ENCODE measurements at regions not wholly inside any gene's neighbourhood (a gene's known extent, or its start where the extent isn't known, plus 50 kb on each side); places are given as distances from the start of the nearest gene placed in this dataset.

DNA sequence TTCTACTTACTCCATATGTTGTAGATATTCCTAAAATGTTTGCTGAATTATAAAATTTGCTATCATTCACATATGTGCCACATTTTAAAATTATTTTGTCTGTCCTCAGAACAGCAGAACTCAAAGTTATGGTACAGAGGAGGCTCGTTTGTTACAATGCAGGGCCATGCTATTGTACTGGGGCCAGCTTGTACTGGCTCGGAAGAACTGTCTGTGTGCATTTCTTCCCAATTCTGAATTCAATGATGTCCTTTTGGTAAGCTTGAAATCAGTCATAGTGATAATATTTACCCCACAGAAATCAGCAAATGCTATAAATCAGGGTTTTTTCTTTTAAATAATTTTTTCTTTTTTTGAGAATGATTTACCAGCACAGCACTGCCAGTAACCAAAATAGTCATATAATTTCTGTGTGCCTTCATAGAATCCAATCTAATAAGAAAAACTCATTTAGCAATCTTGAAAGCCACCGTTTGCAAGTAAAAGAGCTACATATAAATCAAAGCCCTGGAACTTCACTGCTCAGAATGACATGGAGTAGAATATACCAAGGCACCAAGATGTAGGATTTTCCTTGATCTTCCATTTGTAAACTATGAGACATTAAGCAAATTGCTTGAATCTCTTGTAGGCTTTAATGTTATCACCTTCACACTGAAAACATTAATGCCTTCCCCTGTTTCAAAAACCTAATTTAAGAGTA lies 90.7 kb upstream of the EPHA4 start:
- 71% methylated on average over 3 of the region's 3 CpGs for WGBS
- H3K27me3 ChIP-seq (replicated peaks; ENCODE audit: insufficient read depth) = no peaks in the 10 kb centered on the region
- no peaks in the 10 kb centered on the region for H3K4me1 ChIP-seq (replicated peaks)
- no peak overlapping the region for H3K4me3 ChIP-seq
- no peak for DNase-seq (ENCODE audit: low spot score)
- intact Hi-C loops (cut with DNase I) = no loop called here
- H3K9me3 ChIP-seq = no peaks in the 10 kb centered on the region
- TF ChIP-seq POLR2AphosphoS5 (IDR thresholded peaks at IDR 0.05) = no peak
- TF ChIP-seq, protein P1, sequence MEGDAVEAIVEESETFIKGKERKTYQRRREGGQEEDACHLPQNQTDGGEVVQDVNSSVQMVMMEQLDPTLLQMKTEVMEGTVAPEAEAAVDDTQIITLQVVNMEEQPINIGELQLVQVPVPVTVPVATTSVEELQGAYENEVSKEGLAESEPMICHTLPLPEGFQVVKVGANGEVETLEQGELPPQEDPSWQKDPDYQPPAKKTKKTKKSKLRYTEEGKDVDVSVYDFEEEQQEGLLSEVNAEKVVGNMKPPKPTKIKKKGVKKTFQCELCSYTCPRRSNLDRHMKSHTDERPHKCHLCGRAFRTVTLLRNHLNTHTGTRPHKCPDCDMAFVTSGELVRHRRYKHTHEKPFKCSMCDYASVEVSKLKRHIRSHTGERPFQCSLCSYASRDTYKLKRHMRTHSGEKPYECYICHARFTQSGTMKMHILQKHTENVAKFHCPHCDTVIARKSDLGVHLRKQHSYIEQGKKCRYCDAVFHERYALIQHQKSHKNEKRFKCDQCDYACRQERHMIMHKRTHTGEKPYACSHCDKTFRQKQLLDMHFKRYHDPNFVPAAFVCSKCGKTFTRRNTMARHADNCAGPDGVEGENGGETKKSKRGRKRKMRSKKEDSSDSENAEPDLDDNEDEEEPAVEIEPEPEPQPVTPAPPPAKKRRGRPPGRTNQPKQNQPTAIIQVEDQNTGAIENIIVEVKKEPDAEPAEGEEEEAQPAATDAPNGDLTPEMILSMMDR (IDR thresholded peaks at IDR 0.05) = no peak
- no peak for TF ChIP-seq POLR2A (IDR thresholded peaks at IDR 0.05)
- H3K27ac ChIP-seq = no peak overlapping the region
- no peaks in the 10 kb centered on the region for H3K36me3 ChIP-seq

DNA sequence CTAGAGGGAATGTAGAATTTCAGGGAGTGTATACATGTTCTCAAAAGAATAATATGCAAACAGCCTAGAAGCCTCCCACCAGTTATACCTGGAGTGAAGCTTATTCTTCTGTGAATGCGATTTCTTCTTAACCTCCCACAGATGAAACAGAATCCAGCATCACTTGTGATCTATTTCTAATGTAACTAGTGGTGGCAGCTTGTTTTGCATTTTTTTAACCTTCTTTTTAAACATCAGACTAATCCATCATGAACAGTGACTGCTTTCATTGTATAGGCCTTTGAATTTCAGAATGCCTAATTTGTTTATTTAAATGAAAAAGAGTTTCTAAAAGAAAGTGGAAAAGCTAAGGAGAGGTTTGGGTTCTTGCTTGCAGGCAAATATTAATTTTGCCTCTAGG lies 85.7 kb upstream of the EPHA4 start:
- Histone ChIP-seq H3K27ac (no peak overlapping the region), H3K36me3 (no peaks in the 10 kb centered on the region), H3K9me3 (no peaks in the 10 kb centered on the region), H3K27me3 (replicated peaks; ENCODE audit: insufficient read depth) (no peaks in the 10 kb centered on the region), H3K4me1 (replicated peaks) (no peaks in the 10 kb centered on the region), H3K4me3 (no peak overlapping the region)
- WGBS = 61% methylated on average over 1 of the region's 1 CpG
- DNase-seq (ENCODE audit: low spot score) = no peak
- TF ChIP-seq, protein P1 (IDR thresholded peaks at IDR 0.05) = no peak
- no peak for TF ChIP-seq POLR2AphosphoS5 (IDR thresholded peaks at IDR 0.05)
- TF ChIP-seq POLR2A (IDR thresholded peaks at IDR 0.05) = no peak
- intact Hi-C loops (cut with DNase I) = no loop called here

DNA sequence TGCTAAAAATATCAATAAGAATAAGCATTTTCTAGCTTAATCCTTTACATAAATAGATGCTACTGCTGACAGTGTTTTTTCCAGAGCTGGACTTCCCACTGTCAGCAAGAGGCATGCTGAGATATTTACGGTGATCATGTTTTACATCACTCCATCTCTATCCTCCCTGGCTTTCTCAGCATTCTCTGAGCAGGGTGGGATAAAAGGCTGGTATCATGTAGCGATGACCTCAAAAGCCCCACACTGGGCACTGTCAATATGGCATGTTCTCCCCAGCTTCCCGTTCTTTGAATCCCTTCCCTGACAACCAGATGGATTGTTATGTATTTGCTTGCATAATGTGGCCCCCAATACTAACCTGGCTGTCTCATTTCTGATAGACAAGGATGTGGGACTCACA lies 83.2 kb upstream of the EPHA4 start:
- TF ChIP-seq POLR2A (IDR thresholded peaks at IDR 0.05) = no peak
- TF ChIP-seq POLR2AphosphoS5 (IDR thresholded peaks at IDR 0.05) = no peak
- TF ChIP-seq, protein P1 (IDR thresholded peaks at IDR 0.05) = no peak
- 81% methylated on average over 3 of the region's 3 CpGs for WGBS
- no peak overlapping the region for H3K4me3 ChIP-seq
- H3K9me3 ChIP-seq = no peaks in the 10 kb centered on the region
- intact Hi-C loops (cut with DNase I) = no loop called here
- H3K27ac ChIP-seq = no peak overlapping the region
- no peak for DNase-seq (ENCODE audit: low spot score)
- no peaks in the 10 kb centered on the region for H3K36me3 ChIP-seq
- no peaks in the 10 kb centered on the region for H3K27me3 ChIP-seq (replicated peaks; ENCODE audit: insufficient read depth)
- no peaks in the 10 kb centered on the region for H3K4me1 ChIP-seq (replicated peaks)

DNA sequence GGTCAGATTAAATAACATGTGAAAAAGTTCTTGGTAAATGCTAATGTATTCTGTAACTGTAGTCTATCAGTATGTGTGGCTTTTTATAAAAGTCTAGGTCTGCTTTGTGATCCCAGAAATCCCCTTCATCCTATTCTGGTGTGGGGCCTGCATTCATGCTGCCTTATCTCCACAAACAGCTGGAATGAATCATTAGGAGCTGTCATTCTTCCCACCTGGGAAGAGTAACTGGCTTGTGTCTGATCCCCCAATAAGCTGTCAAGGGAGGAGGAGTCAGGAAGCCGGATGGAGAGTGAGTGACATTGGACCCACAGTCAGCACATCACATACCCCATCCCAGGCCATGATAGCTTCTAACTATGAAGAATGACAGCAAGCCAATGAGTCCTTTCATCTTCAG lies 81.1 kb upstream of the EPHA4 start:
- intact Hi-C loops (cut with DNase I) = no loop called here
- H3K4me1 ChIP-seq (replicated peaks) = no peaks in the 10 kb centered on the region
- TF ChIP-seq POLR2AphosphoS5 (IDR thresholded peaks at IDR 0.05) = no peak
- no peak for TF ChIP-seq POLR2A (IDR thresholded peaks at IDR 0.05)
- TF ChIP-seq, protein P1 (IDR thresholded peaks at IDR 0.05) = no peak
- no peak overlapping the region for H3K4me3 ChIP-seq
- no peak for DNase-seq (ENCODE audit: low spot score)
- no peaks in the 10 kb centered on the region for H3K27me3 ChIP-seq (replicated peaks; ENCODE audit: insufficient read depth)
- H3K36me3 ChIP-seq = no peaks in the 10 kb centered on the region
- no peak overlapping the region for H3K27ac ChIP-seq
- no peaks in the 10 kb centered on the region for H3K9me3 ChIP-seq
- WGBS = 68% methylated on average over 1 of the region's 1 CpG

DNA sequence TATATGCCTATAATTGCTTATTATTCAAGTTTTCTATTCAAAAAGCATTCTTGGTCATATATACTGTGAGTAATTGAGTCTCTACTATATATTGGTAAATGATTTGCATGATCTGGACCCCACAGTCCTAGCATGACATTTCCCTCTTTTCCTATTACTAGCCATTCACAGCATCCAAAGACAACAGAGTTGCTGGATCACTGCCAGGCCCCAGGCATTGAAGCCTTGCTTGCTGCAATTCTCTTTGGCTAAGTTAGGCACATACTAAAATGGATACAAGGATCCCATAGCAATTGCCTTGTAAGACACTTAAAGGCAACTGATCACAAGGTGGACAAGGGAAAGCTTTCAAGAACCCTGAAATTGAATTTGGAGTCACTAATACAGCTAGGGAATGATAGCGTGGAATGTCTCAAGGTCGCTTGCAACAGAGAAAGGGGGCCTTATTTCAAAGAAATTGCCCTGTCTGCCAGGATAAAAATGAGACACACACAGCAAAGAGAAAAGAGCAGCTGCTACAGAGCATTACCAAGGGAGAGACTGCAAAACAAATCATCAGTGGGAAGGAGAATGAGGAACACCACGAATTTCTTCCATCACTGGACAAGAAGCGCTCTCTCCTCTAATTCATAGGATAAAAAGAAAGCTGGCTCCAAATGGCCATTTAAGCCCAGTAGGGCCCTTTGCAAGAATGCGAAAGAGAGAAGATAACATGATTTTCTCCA lies 77.1 kb upstream of the EPHA4 start:
- no peak for TF ChIP-seq POLR2A (IDR thresholded peaks at IDR 0.05)
- TF ChIP-seq POLR2AphosphoS5 (IDR thresholded peaks at IDR 0.05) = no peak
- TF ChIP-seq, protein P1 (IDR thresholded peaks at IDR 0.05) = no peak
- H3K36me3 ChIP-seq = no peaks in the 10 kb centered on the region
- no peaks in the 10 kb centered on the region for H3K4me1 ChIP-seq (replicated peaks)
- H3K4me3 ChIP-seq = no peak overlapping the region
- H3K9me3 ChIP-seq = no peaks in the 10 kb centered on the region
- WGBS = 94% methylated on average over 5 of the region's 5 CpGs
- DNase-seq (ENCODE audit: low spot score) = no peak
- no peak overlapping the region for H3K27ac ChIP-seq
- no peaks in the 10 kb centered on the region for H3K27me3 ChIP-seq (replicated peaks; ENCODE audit: insufficient read depth)
- intact Hi-C loops (cut with DNase I) = no loop called here
